ENCODE measurements at regions not wholly inside any gene's neighbourhood (a gene's known extent, or its start where the extent isn't known, plus 50 kb on each side); places are given as distances from the start of the nearest gene placed in this dataset.

- no peaks in the 10 kb centered on the region for H3K9me3 Mint-ChIP-seq
- POLR2A ChIA-PET: no interaction called here
- H3K36me3 Mint-ChIP-seq (ENCODE audit: low read depth): no peaks in the 10 kb centered on the region
- peaks cover 7% of the 10 kb centered on the region for H3K27me3 Mint-ChIP-seq
- intact Hi-C loops (cut with micrococcal nuclease): no loop called here
- no peak overlapping the region for H3K4me3 Mint-ChIP-seq
- TF ChIP-seq CTCF (IDR thresholded peaks at IDR 0.05): no peak
- no peak for DNase-seq
- no peak overlapping the region for H3K27ac Mint-ChIP-seq
- no peaks in the 10 kb centered on the region for H3K4me1 Mint-ChIP-seq (ENCODE audit: low read depth)
- CTCF ChIA-PET: no interaction called here
- no peak for ATAC-seq
Measured at GRCh38 chr3:5458526-5458925, 271.0 kb downstream of the EDEM1 start.

- H3K4me1 Mint-ChIP-seq (ENCODE audit: low read depth): no peaks in the 10 kb centered on the region
- H3K9me3 Mint-ChIP-seq: no peaks in the 10 kb centered on the region
- POLR2A ChIA-PET: no interaction called here
- no peak overlapping the region for H3K4me3 Mint-ChIP-seq
- ATAC-seq (no peak), DNase-seq (no peak)
- intact Hi-C loops (cut with micrococcal nuclease): no loop called here
- H3K36me3 Mint-ChIP-seq (ENCODE audit: low read depth): no peaks in the 10 kb centered on the region
- CTCF ChIA-PET: no interaction called here
- no peak overlapping the region for H3K27ac Mint-ChIP-seq
- TF ChIP-seq CTCF (IDR thresholded peaks at IDR 0.05): no peak
- peaks cover 11% of the 10 kb centered on the region for H3K27me3 Mint-ChIP-seq
Measured at GRCh38 chr3:5462086-5462485, 274.6 kb downstream of the EDEM1 start.

GRCh38 chr3:5463991-5464390 lies 276.5 kb downstream of the EDEM1 start:
- no peaks in the 10 kb centered on the region for H3K36me3 Mint-ChIP-seq (ENCODE audit: low read depth)
- H3K4me1 Mint-ChIP-seq (ENCODE audit: low read depth): no peaks in the 10 kb centered on the region
- ATAC-seq (no peak), DNase-seq (no peak)
- H3K4me3 Mint-ChIP-seq: no peak overlapping the region
- ChIA-PET CTCF (no interaction called here), POLR2A (no interaction called here)
- peaks cover 9% of the 10 kb centered on the region for H3K27me3 Mint-ChIP-seq
- intact Hi-C loops (cut with micrococcal nuclease): no loop called here
- H3K9me3 Mint-ChIP-seq: no peaks in the 10 kb centered on the region
- TF ChIP-seq CTCF (IDR thresholded peaks at IDR 0.05): no peak
- no peak overlapping the region for H3K27ac Mint-ChIP-seq

GRCh38 chr3:5464649-5465048 lies 277.1 kb downstream of the EDEM1 start:
- no peak for TF ChIP-seq CTCF (IDR thresholded peaks at IDR 0.05)
- Mint-ChIP-seq H3K27ac (no peak overlapping the region), H3K27me3 (peaks cover 8% of the 10 kb centered on the region), H3K4me1 (ENCODE audit: low read depth) (no peaks in the 10 kb centered on the region), H3K4me3 (no peak overlapping the region), H3K9me3 (no peaks in the 10 kb centered on the region), H3K36me3 (ENCODE audit: low read depth) (no peaks in the 10 kb centered on the region)
- CTCF ChIA-PET: no interaction called here
- intact Hi-C loops (cut with micrococcal nuclease): no loop called here
- POLR2A ChIA-PET: no interaction called here
- DNase-seq (no peak), ATAC-seq (no peak)

GRCh38 chr3:5465183-5465582 lies 277.7 kb downstream of the EDEM1 start:
- Mint-ChIP-seq H3K9me3 (no peaks in the 10 kb centered on the region), H3K4me3 (no peak overlapping the region), H3K27ac (no peak overlapping the region), H3K27me3 (peaks cover 6% of the 10 kb centered on the region), H3K36me3 (ENCODE audit: low read depth) (no peaks in the 10 kb centered on the region), H3K4me1 (ENCODE audit: low read depth) (no peaks in the 10 kb centered on the region)
- DNase-seq (no peak), ATAC-seq (no peak)
- no peak for TF ChIP-seq CTCF (IDR thresholded peaks at IDR 0.05)
- intact Hi-C loops (cut with micrococcal nuclease): no loop called here
- CTCF ChIA-PET: no interaction called here
- POLR2A ChIA-PET: no interaction called here
